ENCODE measurements at regions not wholly inside any gene's neighbourhood (a gene's known extent, or its start where the extent isn't known, plus 50 kb on each side); places are given as distances from the start of the nearest gene placed in this dataset.
"Not testable (repeated sequence)": the region's sequence is repeated elsewhere in the genome, so short reads cannot be mapped to it uniquely, and the experiment has no call there.

DNA sequence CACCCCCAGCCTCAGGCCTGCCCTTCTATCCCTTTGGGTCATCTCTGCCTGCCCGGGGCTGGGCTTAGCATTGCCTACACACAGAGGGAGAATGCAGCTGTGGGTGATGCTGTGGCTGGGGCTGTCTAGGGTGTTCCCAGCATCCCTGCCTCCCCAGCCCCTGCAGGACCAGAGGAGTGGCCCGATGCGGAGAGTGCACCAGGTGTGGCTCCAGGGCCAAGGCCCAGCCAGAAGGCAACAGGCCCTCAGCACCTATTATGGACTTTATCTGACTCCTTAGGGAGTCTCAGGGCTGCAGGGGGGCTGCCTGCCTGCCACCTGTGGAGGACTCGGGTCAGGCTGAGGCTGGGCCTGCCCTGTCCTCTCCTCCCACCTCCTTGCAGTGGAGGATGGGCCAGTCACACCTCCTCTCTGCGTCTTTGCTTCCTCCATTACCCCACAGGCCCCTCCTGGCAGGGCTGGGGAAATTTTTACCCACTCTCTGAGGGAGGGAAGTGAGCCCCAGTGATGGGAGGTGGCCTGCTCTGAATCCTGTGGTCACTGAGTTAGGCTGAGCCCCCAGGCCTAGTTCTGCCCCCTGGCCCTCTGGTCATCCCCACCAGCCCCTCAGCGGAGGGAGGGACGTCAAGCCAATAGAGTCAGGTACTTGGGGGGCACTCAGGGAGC lies 92.9 kb upstream of the PCBD1 start:
- Histone ChIP-seq H3K4me2 (ENCODE audit: low read depth, low read length, poor library complexity, severe bottlenecking) (no peak overlapping the region), H3K9me3 (ENCODE audit: low read length) (no peaks in the 10 kb centered on the region), H2AFZ (ENCODE audit: low read length) (no peak overlapping the region), H3K36me3 (ENCODE audit: insufficient read depth, low read length) (no peaks in the 10 kb centered on the region), H3K79me2 (ENCODE audit: low read length) (no peaks in the 10 kb centered on the region), H3K27me3 (ENCODE audit: low read length) (no peaks in the 10 kb centered on the region), H3K4me1 (ENCODE audit: low read length) (no peaks in the 10 kb centered on the region), H3K9ac (ENCODE audit: low read length) (no peak overlapping the region), H3K4me3 (ENCODE audit: low read length) (no peak overlapping the region), H3K27ac (ENCODE audit: low read length) (no peak overlapping the region), H4K20me1 (ENCODE audit: insufficient read depth, low read depth, low read length) (no peaks in the 10 kb centered on the region), H3K9me2 (replicated peaks; ENCODE audit: insufficient read depth, low read length) (no peaks in the 10 kb centered on the region)
- DNase-seq: no peak

DNA sequence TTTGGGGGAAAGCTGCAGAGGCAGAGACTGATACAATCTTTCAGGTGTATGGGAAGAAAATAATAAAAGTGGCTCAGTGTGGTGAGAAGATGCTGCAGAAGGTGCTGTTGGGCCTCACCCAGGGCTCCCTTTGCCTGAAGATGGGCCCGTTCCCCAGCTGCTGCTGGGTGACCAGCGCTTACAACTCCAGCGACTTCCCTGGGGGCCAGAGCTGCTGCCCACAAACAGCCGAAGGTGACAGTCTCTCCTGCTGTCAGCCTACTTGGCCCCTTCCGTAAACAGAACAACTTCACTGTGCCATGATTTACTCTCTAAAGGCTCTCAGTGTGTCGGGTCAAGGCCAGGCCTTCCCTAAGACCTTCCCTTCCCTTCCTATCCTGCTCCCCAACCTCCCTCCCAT lies 93.6 kb upstream of the PCBD1 start:
- Histone ChIP-seq H3K4me1 (ENCODE audit: low read length) (no peaks in the 10 kb centered on the region), H4K20me1 (ENCODE audit: insufficient read depth, low read depth, low read length) (no peaks in the 10 kb centered on the region), H3K9ac (ENCODE audit: low read length) (no peak overlapping the region), H3K4me2 (ENCODE audit: low read depth, low read length, poor library complexity, severe bottlenecking) (no peak overlapping the region), H3K27ac (ENCODE audit: low read length) (no peak overlapping the region), H3K36me3 (ENCODE audit: insufficient read depth, low read length) (no peaks in the 10 kb centered on the region), H3K9me2 (replicated peaks; ENCODE audit: insufficient read depth, low read length) (no peaks in the 10 kb centered on the region), H3K4me3 (ENCODE audit: low read length) (no peak overlapping the region), H3K79me2 (ENCODE audit: low read length) (no peaks in the 10 kb centered on the region), H2AFZ (ENCODE audit: low read length) (no peak overlapping the region), H3K9me3 (ENCODE audit: low read length) (no peaks in the 10 kb centered on the region), H3K27me3 (ENCODE audit: low read length) (no peaks in the 10 kb centered on the region)
- DNase-seq: no peak

DNA sequence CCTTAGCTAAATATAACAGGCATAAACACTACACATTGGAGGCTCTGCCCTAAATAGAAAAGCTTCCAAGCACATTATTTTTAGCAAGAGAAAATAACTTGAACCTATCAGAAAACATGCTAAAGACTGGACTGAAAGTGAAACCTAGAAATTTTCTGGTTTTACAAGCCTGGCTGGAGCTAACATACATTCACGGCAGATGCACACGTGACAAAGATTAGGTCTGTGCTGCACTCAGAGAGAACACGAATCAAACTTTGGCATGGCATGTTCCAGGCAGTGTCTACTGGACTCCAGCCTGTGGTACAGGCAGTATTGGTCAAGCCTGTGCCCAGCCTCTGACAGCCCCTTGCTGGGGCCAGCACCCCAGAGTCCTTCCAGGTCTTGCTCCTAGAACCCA lies 94.1 kb upstream of the PCBD1 start:
- Histone ChIP-seq H3K4me2 (ENCODE audit: low read depth, low read length, poor library complexity, severe bottlenecking) (no peak overlapping the region), H3K27ac (ENCODE audit: low read length) (no peak overlapping the region)
- DNase-seq: no peak

DNA sequence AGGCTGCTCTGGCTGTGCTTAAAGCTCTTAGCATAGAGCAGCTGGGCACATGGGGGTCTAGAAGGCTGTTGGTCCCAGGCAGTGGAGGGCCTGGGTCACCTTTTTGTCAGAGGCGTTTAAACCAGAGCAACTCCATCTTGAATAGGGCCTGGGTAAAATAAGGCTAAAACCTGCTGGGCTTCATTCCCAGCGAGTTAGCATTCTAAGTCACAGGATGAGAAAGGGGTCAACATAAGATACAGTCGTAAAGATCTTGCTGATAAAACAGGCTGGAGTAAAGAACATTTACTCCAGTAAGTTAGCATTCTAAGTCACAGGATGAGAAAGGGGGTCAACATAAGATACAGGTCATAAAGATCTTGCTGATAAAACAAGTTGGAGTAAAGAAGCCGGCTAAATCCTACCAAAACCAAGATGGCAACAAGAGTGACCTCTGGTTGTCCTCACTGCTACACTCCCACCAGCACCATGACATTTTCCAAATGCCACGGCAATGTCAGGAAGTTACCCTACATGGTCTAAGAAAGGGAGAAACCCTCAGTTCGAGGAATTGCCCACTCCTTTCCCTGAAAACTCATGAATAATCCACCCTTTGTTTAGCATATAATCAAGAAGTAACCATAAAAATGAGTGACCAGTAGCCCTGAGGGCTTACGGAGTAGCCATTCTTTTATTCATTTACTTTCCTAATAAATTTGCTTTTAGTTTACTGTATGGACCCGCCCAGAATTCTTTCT lies 96.8 kb upstream of the PCBD1 start:
- Histone ChIP-seq H3K4me3 (ENCODE audit: low read length) (no peak overlapping the region), H3K9me3 (ENCODE audit: low read length) (no peaks in the 10 kb centered on the region), H3K36me3 (ENCODE audit: insufficient read depth, low read length) (no peaks in the 10 kb centered on the region), H2AFZ (ENCODE audit: low read length) (no peak overlapping the region), H3K79me2 (ENCODE audit: low read length) (no peaks in the 10 kb centered on the region), H3K4me1 (ENCODE audit: low read length) (no peaks in the 10 kb centered on the region), H3K27me3 (ENCODE audit: low read length) (no peaks in the 10 kb centered on the region), H3K27ac (ENCODE audit: low read length) (no peak overlapping the region), H3K9ac (ENCODE audit: low read length) (no peak overlapping the region), H3K9me2 (replicated peaks; ENCODE audit: insufficient read depth, low read length) (no peaks in the 10 kb centered on the region), H4K20me1 (ENCODE audit: insufficient read depth, low read depth, low read length) (no peaks in the 10 kb centered on the region), H3K4me2 (ENCODE audit: low read depth, low read length, poor library complexity, severe bottlenecking) (no peak overlapping the region)
- DNase-seq: no peak

More for the DNA sequence above, 94.1 kb upstream of the PCBD1 start:
- H3K36me3 ChIP-seq (ENCODE audit: insufficient read depth, low read length): no peaks in the 10 kb centered on the region
- H3K4me3 ChIP-seq (ENCODE audit: low read length): no peak overlapping the region
- no peaks in the 10 kb centered on the region for H3K9me3 ChIP-seq (ENCODE audit: low read length)
- H3K4me1 ChIP-seq (ENCODE audit: low read length): no peaks in the 10 kb centered on the region
- no peaks in the 10 kb centered on the region for H3K79me2 ChIP-seq (ENCODE audit: low read length)
- no peaks in the 10 kb centered on the region for H4K20me1 ChIP-seq (ENCODE audit: insufficient read depth, low read depth, low read length)
- H3K27me3 ChIP-seq (ENCODE audit: low read length): no peaks in the 10 kb centered on the region
- no peak overlapping the region for H3K9ac ChIP-seq (ENCODE audit: low read length)
- H2AFZ ChIP-seq (ENCODE audit: low read length): no peak overlapping the region
- no peaks in the 10 kb centered on the region for H3K9me2 ChIP-seq (replicated peaks; ENCODE audit: insufficient read depth, low read length)

- no peak for DNase-seq
- H3K9ac ChIP-seq (ENCODE audit: low read length): no peak overlapping the region
- H3K36me3 ChIP-seq (ENCODE audit: insufficient read depth, low read length): no peaks in the 10 kb centered on the region
- no peak overlapping the region for H3K4me3 ChIP-seq (ENCODE audit: low read length)
- no peak overlapping the region for H3K4me2 ChIP-seq (ENCODE audit: low read depth, low read length, poor library complexity, severe bottlenecking)
- H3K79me2 ChIP-seq (ENCODE audit: low read length): no peaks in the 10 kb centered on the region
- H3K9me3 ChIP-seq (ENCODE audit: low read length): no peaks in the 10 kb centered on the region
- no peaks in the 10 kb centered on the region for H3K4me1 ChIP-seq (ENCODE audit: low read length)
- no peaks in the 10 kb centered on the region for H3K9me2 ChIP-seq (replicated peaks; ENCODE audit: insufficient read depth, low read length)
- H3K27me3 ChIP-seq (ENCODE audit: low read length): no peaks in the 10 kb centered on the region
- H3K27ac ChIP-seq (ENCODE audit: low read length): no peak overlapping the region
- H4K20me1 ChIP-seq (ENCODE audit: insufficient read depth, low read depth, low read length): no peaks in the 10 kb centered on the region
- H2AFZ ChIP-seq (ENCODE audit: low read length): no peak overlapping the region
These were observed 97.7 kb upstream of the PCBD1 start for GRCh38 chr10:70985824-70986622.

GRCh38 chr10:70986623-70986950 lies 98.2 kb upstream of the PCBD1 start:
- Histone ChIP-seq H3K27me3 (ENCODE audit: low read length) (no peaks in the 10 kb centered on the region), H3K9me2 (replicated peaks; ENCODE audit: insufficient read depth, low read length) (no peaks in the 10 kb centered on the region), H2AFZ (ENCODE audit: low read length) (no peak overlapping the region), H3K9ac (ENCODE audit: low read length) (no peak overlapping the region), H3K4me3 (ENCODE audit: low read length) (no peak overlapping the region), H3K4me2 (ENCODE audit: low read depth, low read length, poor library complexity, severe bottlenecking) (no peak overlapping the region), H3K27ac (ENCODE audit: low read length) (no peak overlapping the region), H3K9me3 (ENCODE audit: low read length) (no peaks in the 10 kb centered on the region), H3K4me1 (ENCODE audit: low read length) (no peaks in the 10 kb centered on the region), H3K36me3 (ENCODE audit: insufficient read depth, low read length) (no peaks in the 10 kb centered on the region), H3K79me2 (ENCODE audit: low read length) (no peaks in the 10 kb centered on the region), H4K20me1 (ENCODE audit: insufficient read depth, low read depth, low read length) (no peaks in the 10 kb centered on the region)
- no peak for DNase-seq

GRCh38 chr10:70987396-70988130 lies 99.2 kb upstream of the PCBD1 start:
- no peaks in the 10 kb centered on the region for H3K4me1 ChIP-seq (ENCODE audit: low read length)
- no peak overlapping the region for H3K4me3 ChIP-seq (ENCODE audit: low read length)
- H3K4me2 ChIP-seq (ENCODE audit: low read depth, low read length, poor library complexity, severe bottlenecking): no peak overlapping the region
- no peak for DNase-seq
- no peak overlapping the region for H2AFZ ChIP-seq (ENCODE audit: low read length)
- no peak overlapping the region for H3K9ac ChIP-seq (ENCODE audit: low read length)
- no peaks in the 10 kb centered on the region for H3K9me2 ChIP-seq (replicated peaks; ENCODE audit: insufficient read depth, low read length)
- H3K27me3 ChIP-seq (ENCODE audit: low read length): no peaks in the 10 kb centered on the region
- H3K79me2 ChIP-seq (ENCODE audit: low read length): no peaks in the 10 kb centered on the region
- H3K9me3 ChIP-seq (ENCODE audit: low read length): no peaks in the 10 kb centered on the region
- no peaks in the 10 kb centered on the region for H3K36me3 ChIP-seq (ENCODE audit: insufficient read depth, low read length)
- H4K20me1 ChIP-seq (ENCODE audit: insufficient read depth, low read depth, low read length): no peaks in the 10 kb centered on the region
- no peak overlapping the region for H3K27ac ChIP-seq (ENCODE audit: low read length)

- not testable (repeated sequence) for H3K4me3 ChIP-seq (ENCODE audit: low read length); H3K4me1 ChIP-seq (ENCODE audit: low read length); DNase-seq; H3K79me2 ChIP-seq (ENCODE audit: low read length); H3K9ac ChIP-seq (ENCODE audit: low read length); H4K20me1 ChIP-seq (ENCODE audit: insufficient read depth, low read depth, low read length); H3K27me3 ChIP-seq (ENCODE audit: low read length); H3K9me3 ChIP-seq (ENCODE audit: low read length); H3K9me2 ChIP-seq (replicated peaks; ENCODE audit: insufficient read depth, low read length); H3K36me3 ChIP-seq (ENCODE audit: insufficient read depth, low read length); H3K4me2 ChIP-seq (ENCODE audit: low read depth, low read length, poor library complexity, severe bottlenecking); H3K27ac ChIP-seq (ENCODE audit: low read length); H2AFZ ChIP-seq (ENCODE audit: low read length)
These were observed 101.8 kb upstream of the PCBD1 start for GRCh38 chr10:70990156-70990555.

Data from Karpas-422 (cell line).